SK-N-SH treated with all-trans-retinoic acid at 6 μM for 48 hours (cell line): ENCODE measurements at regions not wholly inside any gene's neighbourhood (a gene's known extent, or its start where the extent isn't known, plus 50 kb on each side); places are given as distances from the start of the nearest gene placed in this dataset.

Source experiments
- ARNTL ChIP-seq: fragments of 450-650 bp; formaldehyde crosslinking; IDR thresholded peaks from 2 replicates; pipeline ENCODE4 v1.5.0; 2020; ENCODE audit warnings: low read depth, mild to moderate bottlenecking, moderate library complexity, borderline replicate concordance
- CREB5 ChIP-seq: fragments of 250-450 bp; sonication (Bioruptor Pico); IDR thresholded peaks from 2 replicates; pipeline ENCODE4 v1.5.1; 2020; ENCODE audit warnings: low read depth, mild to moderate bottlenecking, moderate library complexity
- CSRNP3 ChIP-seq: fragments of 250-450 bp; sonication (Bioruptor Pico); IDR thresholded peaks from 2 replicates; pipeline ENCODE4 v1.5.1; 2021; ENCODE audit warnings: mild to moderate bottlenecking, moderate library complexity
- PATZ1 ChIP-seq: fragments of 250-450 bp; sonication (Bioruptor Pico); IDR thresholded peaks from 2 replicates; pipeline ENCODE4 v1.8.0; 2020; ENCODE audit warnings: mild to moderate bottlenecking, moderate library complexity, borderline replicate concordance
- RARB ChIP-seq: fragments of 250-450 bp; sonication (Bioruptor Pico); IDR thresholded peaks from 2 replicates; pipeline ENCODE4 v1.8.0; 2021; ENCODE audit warnings: mild to moderate bottlenecking, moderate library complexity
- SNAI2 ChIP-seq: fragments of 250-450 bp; sonication (Bioruptor Pico); IDR thresholded peaks from 2 replicates; pipeline ENCODE4 v1.5.0; 2020; ENCODE audit warnings: mild to moderate bottlenecking, moderate library complexity
- TCF4 ChIP-seq: fragments of 250-450 bp; sonication (Bioruptor Pico); IDR thresholded peaks from 2 replicates; pipeline ENCODE4 v1.8.0; 2021; ENCODE audit warnings: mild to moderate bottlenecking, moderate library complexity, borderline replicate concordance
- TSHZ2 ChIP-seq: fragments of 250-450 bp; sonication (Bioruptor Pico); IDR thresholded peaks from 2 replicates; pipeline ENCODE4 v1.5.0; 2020; ENCODE audit warnings: mild to moderate bottlenecking, moderate library complexity
- ZFP3 ChIP-seq: fragments of 250-450 bp; sonication (Bioruptor Pico); IDR thresholded peaks from 2 replicates; pipeline ENCODE4 v1.5.0; 2020; ENCODE audit warnings: mild to moderate bottlenecking, moderate library complexity
- ZFP30 ChIP-seq: fragments of 450-650 bp; formaldehyde crosslinking; IDR thresholded peaks from 2 replicates; pipeline ENCODE4 v1.5.0; 2022; ENCODE audit warnings: mild to moderate bottlenecking, moderate library complexity
- ZNF565 ChIP-seq: fragments of 450-650 bp; formaldehyde crosslinking; conservative IDR thresholded peaks from 2 replicates; pipeline ENCODE4 v1.5.0; 2020; ENCODE audit warnings: low read depth, mild to moderate bottlenecking, moderate library complexity
- ZNF8 ChIP-seq: fragments of 450-650 bp; formaldehyde crosslinking; IDR thresholded peaks from 2 replicates; pipeline ENCODE4 v1.5.0; 2020; ENCODE audit warnings: mild to moderate bottlenecking, moderate library complexity

- TF ChIP-seq ZFP30 (CRISPR knock-in tag) (no peak), TSHZ2 (no peak), RARB (CRISPR knock-in tag) (no peak), CREB5 (CRISPR knock-in tag) (no peak), TCF4 (no peak), ZFP3 (no peak), ARNTL (CRISPR knock-in tag) (no peak), SNAI2 (CRISPR knock-in tag) (no peak), ZNF8 (CRISPR knock-in tag) (no peak), PATZ1 (CRISPR knock-in tag) (no peak), CSRNP3 (CRISPR knock-in tag) (no peak), ZNF565 (CRISPR knock-in tag) (no peak)
These were observed 159.5 kb upstream of the GYPC start for GRCh38 chr2:126496493-126496892.
